NT2/D1 (cell line): ENCODE measurements at regions not wholly inside any gene's neighbourhood (a gene's known extent, or its start where the extent isn't known, plus 50 kb on each side); places are given as distances from the start of the nearest gene placed in this dataset.

Experiments
- SUZ12 ChIP-seq: IDR thresholded peaks from 2 replicates; pipeline ENCODE4 v1.6.1; 2011; ENCODE audit not compliant: insufficient read length, insufficient read depth; ENCODE audit errors: extremely low read depth
- YY1 ChIP-seq: IDR thresholded peaks from 2 replicates; pipeline ENCODE4 v1.6.1; 2011; ENCODE audit not compliant: insufficient read length, insufficient read depth
- ZNF274 ChIP-seq: IDR thresholded peaks from 2 replicates; pipeline ENCODE4 v1.6.1; 2011; ENCODE audit warnings: mild to moderate bottlenecking, low read depth, low read length

- TF ChIP-seq ZNF274 (no peak), SUZ12 (no peak), YY1 (no peak)
These were observed 318.6 kb upstream of the DIO3 start for GRCh38 chr14:101242442-101243385.
